Keratinocyte (primary cell): ENCODE measurements at regions not wholly inside any gene's neighbourhood (a gene's known extent, or its start where the extent isn't known, plus 50 kb on each side); places are given as distances from the start of the nearest gene placed in this dataset.

Experiments used
- DNase-seq: peaks from one replicate; pipeline ENCODE4 v3.0.0-alpha.2; 2011; ENCODE audit warnings: low read depth, missing footprints, low spot score
- FAIRE-seq: peaks from 2 replicates; lab custom pipeline; 2011; peaks lifted over from hg19 to GRCh38; lab: Jason Lieb, UNC
- H2AFZ ChIP-seq: 2 replicates; pipeline ENCODE4 v1.6.0; 2012; ENCODE audit warnings: low read length, control low read depth, inconsistent platforms; ENCODE audit not compliant: control insufficient read depth
- H3K27ac ChIP-seq: 2 replicates; pipeline ENCODE4 v1.5.1; 2011; ENCODE audit warnings: low read length; ENCODE audit not compliant: control insufficient read depth, insufficient read depth
- H3K27me3 ChIP-seq: 3 replicates; pipeline ENCODE4 v1.6.0; 2011; ENCODE audit warnings: low read length; ENCODE audit not compliant: control insufficient read depth, insufficient read depth; ENCODE audit errors: extremely low read depth
- H3K36me3 ChIP-seq, 2 experiments: 2 replicates in 1 of 2; 3 replicates in 1 of 2; pipeline ENCODE4 v1.5.1; 2011; ENCODE audit warnings: low read length in 2 of 2, mild to moderate bottlenecking in 1 of 2; ENCODE audit not compliant: control insufficient read depth in 2 of 2, insufficient read depth in 2 of 2; ENCODE audit errors: extremely low read depth in 1 of 2
- H3K4me1 ChIP-seq: 3 replicates; pipeline ENCODE4 v1.5.1; 2011; ENCODE audit warnings: low read length; ENCODE audit not compliant: control insufficient read depth, insufficient read depth; ENCODE audit errors: extremely low read depth
- H3K4me2 ChIP-seq: 3 replicates; pipeline ENCODE4 v1.6.0; 2011; ENCODE audit warnings: low read depth, low read length; ENCODE audit not compliant: control insufficient read depth, insufficient read depth; ENCODE audit errors: extremely low read depth
- H3K4me3 ChIP-seq, 3 experiments: fragments of 200-600 bp in 1 of 3; sonication (generic) in 1 of 3; 2 replicates in 2 of 3; 3 replicates in 1 of 3; pipeline ENCODE4 v1.5.1; 2011 to 2016; ENCODE audit warnings: low read length in 3 of 3, mild to moderate bottlenecking in 3 of 3, control low read depth in 2 of 3, inconsistent platforms in 1 of 3, low read depth in 1 of 3, mixed read lengths in 1 of 3, mixed run types in 1 of 3, moderate library complexity in 1 of 3; ENCODE audit not compliant: control insufficient read depth in 2 of 3, insufficient read depth in 2 of 3; ENCODE audit errors: extremely low read depth in 1 of 3
- H3K79me2 ChIP-seq: 2 replicates; pipeline ENCODE4 v1.6.0; 2012; ENCODE audit warnings: low read length; ENCODE audit not compliant: control insufficient read depth, insufficient read depth
- H3K9ac ChIP-seq: 3 replicates; pipeline ENCODE4 v1.6.0; 2011; ENCODE audit warnings: low read length; ENCODE audit not compliant: control insufficient read depth, insufficient read depth; ENCODE audit errors: extremely low read depth
- H3K9me1 ChIP-seq: 3 replicates; pipeline ENCODE4 v1.6.0; 2011; ENCODE audit warnings: low read length; ENCODE audit not compliant: control insufficient read depth, insufficient read depth; ENCODE audit errors: extremely low read depth
- H3K9me3 ChIP-seq: 2 replicates; pipeline ENCODE4 v1.5.1; 2012; ENCODE audit warnings: low read depth, low read length; ENCODE audit not compliant: control insufficient read depth
- H4K20me1 ChIP-seq: 3 replicates; pipeline ENCODE4 v1.6.0; 2011; ENCODE audit warnings: low read length; ENCODE audit not compliant: control insufficient read depth, insufficient read depth; ENCODE audit errors: extremely low read depth
- CTCF ChIP-seq, 3 experiments: IDR thresholded peaks in 1 of 3; conservative IDR thresholded peaks in 1 of 3; optimal IDR thresholded peaks in 1 of 3; 2 replicates in 2 of 3; 3 replicates in 1 of 3; pipeline versions ENCODE3 to v1.5.1; 2011; ENCODE audit warnings: low read length in 3 of 3, mild to moderate bottlenecking in 3 of 3, moderate library complexity in 2 of 3, control low read depth in 1 of 3, inconsistent platforms in 1 of 3; ENCODE audit not compliant: insufficient read depth in 2 of 3; ENCODE audit errors: extremely low read depth in 1 of 3
- EZH2 ChIP-seq: IDR thresholded peaks from one replicate; pipeline ENCODE4 v1.6.1; 2012; ENCODE audit warnings: inconsistent platforms, mild to moderate bottlenecking, low read length, moderate library complexity
- dilution Hi-C: fragments of 300-500 bp; cut with MboI; formaldehyde crosslinking; loops from one replicate; pipeline ENCODE4 v1.7.0; 2020; ENCODE audit warnings: low sequenced_read_pairs; ENCODE audit not compliant: extremely low pct_ligation_motif_present

- dilution Hi-C loops: no loop called here
- TF ChIP-seq EZH2: no peak
- TF ChIP-seq CTCF (optimal IDR thresholded peaks at IDR 0.05 in 1 of 3, IDR thresholded peaks at IDR 0.05 in 1 of 3, conservative IDR thresholded peaks at IDR 0.05 in 1 of 3; ENCODE audit: extremely low read depth in 1 of 3, insufficient read depth in 2 of 3, low read length in 3 of 3): no peak
- H3K79me2 ChIP-seq: no peaks in the 10 kb centered on the region
- H4K20me1 ChIP-seq: no peaks in the 10 kb centered on the region
- no peak overlapping the region for H3K27ac ChIP-seq
- no peak overlapping the region for H2AFZ ChIP-seq
- H3K9me3 ChIP-seq: no peaks in the 10 kb centered on the region
- DNase-seq: no peak
- H3K4me2 ChIP-seq: no peak overlapping the region
- H3K4me1 ChIP-seq: no peaks in the 10 kb centered on the region
- H3K36me3 ChIP-seq: no peaks in the 10 kb centered on the region
- FAIRE-seq: no peak
- no peaks in the 10 kb centered on the region for H3K27me3 ChIP-seq
- no peak overlapping the region for H3K4me3 ChIP-seq
- H3K9ac ChIP-seq: no peak overlapping the region
- no peaks in the 10 kb centered on the region for H3K9me1 ChIP-seq
These were observed 359.3 kb downstream of the TMEM161B start for GRCh38 chr5:87909382-87909781.

GRCh38 chr5:87906962-87907361 is 361.7 kb downstream of the TMEM161B start:
- no peak overlapping the region for H3K27ac ChIP-seq

More at GRCh38 chr5:87906962-87907361, 361.7 kb downstream of the TMEM161B start:
- H3K4me1 ChIP-seq: no peaks in the 10 kb centered on the region
- H3K36me3 ChIP-seq: no peaks in the 10 kb centered on the region
- H3K4me2 ChIP-seq: no peak overlapping the region
- H4K20me1 ChIP-seq: no peaks in the 10 kb centered on the region
- dilution Hi-C loops: no loop called here
- TF ChIP-seq EZH2 (no peak), CTCF (optimal IDR thresholded peaks at IDR 0.05 in 1 of 3, IDR thresholded peaks at IDR 0.05 in 1 of 3, conservative IDR thresholded peaks at IDR 0.05 in 1 of 3; ENCODE audit: extremely low read depth in 1 of 3, insufficient read depth in 2 of 3, low read length in 3 of 3) (no peak)
- H2AFZ ChIP-seq: no peak overlapping the region
- no peak for FAIRE-seq
- no peak for DNase-seq
- H3K9ac ChIP-seq: no peak overlapping the region
- no peaks in the 10 kb centered on the region for H3K9me3 ChIP-seq
- no peak overlapping the region for H3K4me3 ChIP-seq
- no peaks in the 10 kb centered on the region for H3K79me2 ChIP-seq
- no peaks in the 10 kb centered on the region for H3K9me1 ChIP-seq
- H3K27me3 ChIP-seq: no peaks in the 10 kb centered on the region
